CD14-positive monocyte (primary cell): ENCODE measurements at regions not wholly inside any gene's neighbourhood (a gene's known extent, or its start where the extent isn't known, plus 50 kb on each side); places are given as distances from the start of the nearest gene placed in this dataset.
A peak's percentile ranks its signal among the peaks of the same experiment; 100 is the strongest.

Source experiments
- DNase-seq, 3 donors: peaks; one replicate each; pipeline ENCODE4 v3.0.0-alpha.2; 2011 to 2022
- H2AFZ ChIP-seq: 2 replicates; pipeline ENCODE4 v1.6.0; 2012; ENCODE audit warnings: mild to moderate bottlenecking, low read depth, low read length, inconsistent platforms; ENCODE audit not compliant: insufficient read depth, poor library complexity, severe bottlenecking
- H3K27ac ChIP-seq, 2 donors: 1 replicate in 1 of 2; 2 replicates in 1 of 2; pipeline ENCODE4 v1.5.1; 2012 to 2013; ENCODE audit warnings: low read length in 2 of 2, control low read depth in 1 of 2, inconsistent platforms in 1 of 2, low read depth in 1 of 2, mild to moderate bottlenecking in 1 of 2
- H3K27me3 ChIP-seq, 2 donors: one replicate each; pipeline versions ENCODE4 v1.6.0 to v1.6.1; 2011 to 2013; ENCODE audit warnings: low read length in 2 of 2; ENCODE audit not compliant: control insufficient read depth in 2 of 2, insufficient read depth in 2 of 2
- H3K36me3 ChIP-seq, 2 donors: replicated peaks in 1 of 2; 1 replicate in 1 of 2; 2 replicates in 1 of 2; pipeline versions ENCODE4 v1.5.1 to v1.6.1; 2012 to 2013; ENCODE audit warnings: low read length in 2 of 2, control low read depth in 1 of 2, inconsistent platforms in 1 of 2, mild to moderate bottlenecking in 1 of 2; ENCODE audit not compliant: insufficient read depth in 2 of 2, control insufficient read depth in 1 of 2
- H3K4me1 ChIP-seq, 2 donors: 1 replicate in 1 of 2; 2 replicates in 1 of 2; pipeline versions ENCODE4 v1.5.1 to v1.6.1; 2012 to 2013; ENCODE audit warnings: low read length in 2 of 2, control low read depth in 1 of 2, inconsistent platforms in 1 of 2, mild to moderate bottlenecking in 1 of 2, moderate library complexity in 1 of 2; ENCODE audit not compliant: insufficient read depth in 2 of 2, control insufficient read depth in 1 of 2
- H3K4me2 ChIP-seq: replicated peaks from 2 replicates; pipeline ENCODE3; 2012; ENCODE audit warnings: low read length, moderate library complexity, mild to moderate bottlenecking; ENCODE audit not compliant: poor library complexity, severe bottlenecking; ENCODE audit errors: extremely low read depth
- H3K4me3 ChIP-seq, 3 experiments: fragments of 200-600 bp in 1 of 3; sonication (generic) in 1 of 3; replicated peaks in 1 of 3; 1 replicate in 2 of 3; 2 replicates in 1 of 3; pipeline ENCODE4 v1.5.1; 2011 to 2013; ENCODE audit warnings: low read length in 3 of 3, mild to moderate bottlenecking in 3 of 3, control low read depth in 2 of 3, low read depth in 2 of 3, inconsistent platforms in 1 of 3, moderate library complexity in 1 of 3
- H3K79me2 ChIP-seq: 2 replicates; pipeline ENCODE4 v1.6.0; 2012; ENCODE audit warnings: mild to moderate bottlenecking, control low read depth, inconsistent platforms, low read length, moderate library complexity; ENCODE audit not compliant: insufficient read depth
- H3K9ac ChIP-seq: 2 replicates; pipeline ENCODE4 v1.6.0; 2017; ENCODE audit warnings: low read length, mild to moderate bottlenecking; ENCODE audit not compliant: insufficient read depth, poor library complexity, severe bottlenecking
- H3K9me3 ChIP-seq, 2 donors: replicated peaks in 1 of 2; 1 replicate in 1 of 2; 2 replicates in 1 of 2; pipeline versions ENCODE4 v1.5.1 to v1.6.1; 2012 to 2013; ENCODE audit warnings: low read length in 2 of 2, control low read depth in 1 of 2; ENCODE audit not compliant: control insufficient read depth in 1 of 2, insufficient read depth in 1 of 2
- H4K20me1 ChIP-seq: 2 replicates; pipeline ENCODE4 v1.6.0; 2012; ENCODE audit warnings: mild to moderate bottlenecking, low read length, control low read depth, moderate library complexity; ENCODE audit not compliant: insufficient read depth
- H3K27ac Mint-ChIP-seq, 7 donors: one replicate each; pipeline ENCODE4 v1.8.0; 2020; ENCODE audit warnings: mild to moderate bottlenecking in 7 of 7, mixed read lengths in 7 of 7, moderate library complexity in 6 of 7, inconsistent platforms in 2 of 7
- H3K27me3 Mint-ChIP-seq, 3 donors: one replicate each; pipeline ENCODE4 v1.8.0; 2021 to 2022; ENCODE audit warnings: low read depth in 3 of 3, mild to moderate bottlenecking in 3 of 3, mixed read lengths in 3 of 3, moderate library complexity in 3 of 3, inconsistent platforms in 1 of 3
- H3K36me3 Mint-ChIP-seq, 2 donors: one replicate each; pipeline ENCODE4 v1.8.0; 2020; ENCODE audit warnings: mixed read lengths in 2 of 2, inconsistent platforms in 1 of 2, mild to moderate bottlenecking in 1 of 2
- H3K4me1 Mint-ChIP-seq: one replicate; pipeline ENCODE4 v1.8.0; 2020; ENCODE audit warnings: mild to moderate bottlenecking, mixed read lengths
- H3K4me3 Mint-ChIP-seq, 2 donors: one replicate each; pipeline ENCODE4 v1.8.0; 2020; ENCODE audit warnings: mild to moderate bottlenecking in 2 of 2, mixed read lengths in 2 of 2, moderate library complexity in 1 of 2
- H3K9me3 Mint-ChIP-seq, 7 donors: one replicate each; pipeline ENCODE4 v1.8.0; 2020 to 2022; ENCODE audit warnings: mixed read lengths in 7 of 7, mild to moderate bottlenecking in 6 of 7, moderate library complexity in 6 of 7, inconsistent platforms in 2 of 7
- CTCF ChIP-seq: fragments of 200-600 bp; IDR thresholded peaks from one replicate; pipeline ENCODE4 v1.8.0; 2022; ENCODE audit warnings: antibody characterized with exemption, mild to moderate bottlenecking
- WGBS: methylation state at CpG from one replicate; pipeline ENCODE4 v1.1.5; 2013; ENCODE audit warnings: missing lambda C conversion rate; ENCODE audit not compliant: insufficient coverage; 5-methylcytosine and 5-hydroxymethylcytosine counted together
- intact Hi-C, 2 donors: fragments of 100-400 bp; cut with micrococcal nuclease; formaldehyde crosslinking; loops; one replicate each; pipeline versions ENCODE4 v1.15.0 to v1.15.1; 2023

- Mint-ChIP-seq H3K27ac (peak overlapping the region in 2 of 7 donors; percentile 8 to 16), H3K9me3 (peaks cover 13 to 36% (median 25%) of the 10 kb centered on the region in 7 donors), H3K4me3 (no peak overlapping the region), H3K4me1 (peaks cover 7% of the 10 kb centered on the region), H3K27me3 (peaks cover 8 to 29% (median 16%) of the 10 kb centered on the region in 3 donors), H3K36me3 (no peaks in the 10 kb centered on the region)
- H2AFZ ChIP-seq, result no peak overlapping the region
- H3K36me3 ChIP-seq, result no peaks in the 10 kb centered on the region
- WGBS, result 94% methylated on average over 12 of the region's 17 CpGs
- no peaks in the 10 kb centered on the region for H3K4me1 ChIP-seq
- no peaks in the 10 kb centered on the region for H4K20me1 ChIP-seq
- no peak for TF ChIP-seq CTCF
- no peak overlapping the region for H3K9ac ChIP-seq
- peaks cover 0 to 6% of the 10 kb centered on the region in 2 donors for H3K27me3 ChIP-seq
- no peaks in the 10 kb centered on the region for H3K79me2 ChIP-seq
- DNase-seq, result no peak
- intact Hi-C loops, result no loop called here
- no peak overlapping the region for H3K4me3 ChIP-seq
- H3K27ac ChIP-seq, result no peak overlapping the region
- no peak overlapping the region for H3K4me2 ChIP-seq
- peaks cover 9 to 26% of the 10 kb centered on the region in 2 donors for H3K9me3 ChIP-seq
Observed at GRCh38 chr14:105938055-105938863, 411.9 kb downstream of the TMEM121 start.

GRCh38 chr14:105938959-105939358 lies 412.6 kb downstream of the TMEM121 start:
- H4K20me1 ChIP-seq, result no peaks in the 10 kb centered on the region
- H2AFZ ChIP-seq, result no peak overlapping the region
- no peaks in the 10 kb centered on the region for H3K36me3 ChIP-seq
- intact Hi-C loops, result no loop called here
- no peak for TF ChIP-seq CTCF
- H3K4me3 ChIP-seq, result no peak overlapping the region
- no peaks in the 10 kb centered on the region for H3K79me2 ChIP-seq
- H3K9me3 ChIP-seq, result peaks cover 9 to 26% of the 10 kb centered on the region in 2 donors
- no peak overlapping the region for H3K9ac ChIP-seq
- no peaks in the 10 kb centered on the region for H3K36me3 Mint-ChIP-seq
- no CpG with 5 or more reads among the region's 1 CpG for WGBS
- H3K27ac ChIP-seq, result no peak overlapping the region
- H3K4me2 ChIP-seq, result no peak overlapping the region
- peaks cover 7% of the 10 kb centered on the region for H3K4me1 Mint-ChIP-seq
- H3K4me1 ChIP-seq, result no peaks in the 10 kb centered on the region
- no peak overlapping the region for H3K27ac Mint-ChIP-seq
- DNase-seq, result no peak
- H3K27me3 ChIP-seq, result peaks cover 0 to 6% of the 10 kb centered on the region in 2 donors
- H3K4me3 Mint-ChIP-seq, result no peak overlapping the region
- H3K9me3 Mint-ChIP-seq, result peaks cover 13 to 36% (median 25%) of the 10 kb centered on the region in 7 donors
- H3K27me3 Mint-ChIP-seq, result peaks cover 7 to 22% (median 10%) of the 10 kb centered on the region in 3 donors
